Activated T-cell treated with anti-CD3 and anti-CD28 coated beads, Interleukin-2, amount 50 U/mL, for 1 hour (primary cell): ENCODE measurements at regions not wholly inside any gene's neighbourhood (a gene's known extent, or its start where the extent isn't known, plus 50 kb on each side); places are given as distances from the start of the nearest gene placed in this dataset.
"Not testable (repeated sequence)": the region's sequence is repeated elsewhere in the genome, so short reads cannot be mapped to it uniquely, and the experiment has no call there.

Experiments
- DNase-seq: peaks from one replicate; pipeline ENCODE4 v3.0.0-alpha.2; 2020

GRCh38 chr16:60078819-60079218 lies 1344.7 kb upstream of the GOT2 start:
- DNase-seq = not testable (repeated sequence)

DNA sequence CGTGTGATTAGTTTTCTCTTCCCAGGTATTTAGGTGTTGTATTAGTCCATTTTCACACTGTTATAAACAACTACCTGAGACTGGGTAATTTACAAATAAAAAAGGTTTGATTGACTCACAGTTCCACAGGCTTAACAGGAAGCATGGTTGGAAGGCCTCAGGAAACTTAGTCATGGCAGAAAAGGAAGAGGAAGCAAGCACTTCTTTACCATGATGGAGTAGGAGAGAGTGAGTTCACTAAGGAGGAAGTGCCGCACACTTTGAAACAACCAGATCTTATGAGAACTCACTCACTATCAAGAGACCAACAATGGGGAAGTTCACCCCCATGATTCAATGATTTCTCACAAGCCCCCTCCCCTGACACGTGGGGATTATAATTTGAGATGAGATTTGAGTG lies 1343.7 kb upstream of the GOT2 start:
- no peak for DNase-seq

DNA sequence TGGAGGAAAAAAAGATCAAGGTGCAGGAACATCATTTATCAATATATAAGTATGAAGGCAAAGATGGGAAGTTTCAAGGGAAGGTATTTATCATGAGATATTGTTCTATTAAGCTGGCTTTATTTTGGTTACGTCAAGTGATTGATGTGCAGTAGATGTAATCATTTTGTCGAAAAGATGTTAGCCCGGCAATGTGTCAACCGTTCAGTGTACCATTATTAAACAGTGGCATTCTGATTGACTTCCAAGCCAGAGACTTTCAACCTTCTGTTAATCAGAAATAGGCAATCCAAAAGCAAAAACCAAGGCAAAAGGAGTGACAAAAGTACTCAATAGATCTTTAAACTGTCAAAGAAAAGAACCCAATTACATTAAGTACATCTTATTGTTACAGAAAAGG lies 1340.3 kb upstream of the GOT2 start:
- DNase-seq = no peak

- DNase-seq = no peak
These were observed 1339.3 kb upstream of the GOT2 start for GRCh38 chr16:60073376-60073775.

- no peak for DNase-seq
These were observed 1329.9 kb upstream of the GOT2 start for GRCh38 chr16:60064026-60064425.

DNA sequence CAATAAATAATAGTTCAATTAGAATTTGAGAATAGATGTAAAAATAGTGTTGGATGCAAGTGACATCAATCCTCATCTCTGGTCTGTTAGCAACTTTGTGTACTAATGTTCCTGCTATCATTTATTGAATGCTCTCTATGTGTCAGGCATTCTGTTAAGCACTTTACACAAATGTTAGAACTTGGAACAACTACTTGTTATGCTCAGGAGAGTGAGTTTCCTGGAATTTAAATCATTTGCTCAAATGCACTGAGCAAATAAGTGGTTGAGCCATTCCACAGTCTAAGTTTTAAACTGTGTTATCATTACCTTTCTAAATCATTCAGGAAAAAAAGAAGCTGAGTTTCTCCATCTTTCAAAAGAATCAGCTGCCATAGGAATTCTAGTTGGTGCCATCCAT lies 1327.3 kb upstream of the GOT2 start:
- DNase-seq = no peak

GRCh38 chr16:60060731-60061130 lies 1326.6 kb upstream of the GOT2 start:
- DNase-seq = no peak

DNA sequence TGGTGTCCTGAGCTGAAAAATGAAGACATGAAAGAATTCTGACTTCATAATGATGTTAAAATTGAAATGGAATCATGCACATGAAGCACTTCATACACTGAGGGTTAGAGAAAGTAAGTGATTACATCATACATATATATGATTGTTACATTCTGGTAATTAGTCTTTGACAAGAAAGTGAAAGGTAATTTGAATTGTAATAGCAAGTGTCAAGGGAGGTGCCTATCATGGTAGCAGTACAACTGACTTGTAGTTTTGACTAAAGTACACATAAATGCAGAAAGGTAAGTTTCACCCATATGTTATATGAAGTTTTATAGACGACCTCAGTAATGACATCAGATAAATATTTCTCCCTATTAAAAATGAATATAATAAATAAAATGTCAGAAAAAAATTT lies 1325.0 kb upstream of the GOT2 start:
- DNase-seq = no peak

DNA sequence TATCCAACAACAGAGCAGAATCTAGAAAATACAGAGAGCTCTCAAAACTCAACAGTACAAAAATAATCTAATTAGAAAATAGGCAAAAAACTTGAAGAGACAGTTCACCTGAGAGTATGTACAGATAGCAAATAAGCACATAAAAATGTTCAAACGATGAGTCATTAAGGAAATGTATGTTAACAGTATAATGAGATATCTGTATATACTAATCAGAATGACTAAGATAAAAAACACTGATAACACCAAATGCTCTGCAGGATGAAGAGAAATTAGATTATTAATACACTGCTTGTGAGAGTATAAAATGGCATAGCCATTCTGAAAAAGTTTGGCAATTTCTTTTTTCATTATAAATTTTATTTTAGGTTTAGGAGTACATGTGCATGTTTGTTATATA lies 1307.6 kb upstream of the GOT2 start:
- no peak for DNase-seq

DNA sequence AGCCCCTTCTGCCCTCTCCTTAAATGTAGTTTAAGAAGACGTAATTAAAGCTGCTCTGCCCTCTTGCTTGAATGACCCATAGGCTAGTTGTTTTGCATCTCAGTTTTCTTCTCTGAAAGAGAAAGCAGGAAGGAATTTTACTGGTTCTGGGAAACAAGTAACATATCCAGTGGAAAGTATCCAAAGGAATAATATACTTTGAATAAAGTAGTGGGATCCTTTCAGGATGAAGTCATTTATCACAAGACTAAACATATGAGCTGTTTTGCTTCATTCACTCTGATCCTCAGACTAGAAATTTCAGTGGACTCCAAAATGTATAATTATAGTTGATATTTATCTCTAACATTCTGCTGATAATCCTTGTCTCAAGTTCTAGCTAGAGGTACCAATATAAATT lies 1297.6 kb upstream of the GOT2 start:
- no peak for DNase-seq

DNA sequence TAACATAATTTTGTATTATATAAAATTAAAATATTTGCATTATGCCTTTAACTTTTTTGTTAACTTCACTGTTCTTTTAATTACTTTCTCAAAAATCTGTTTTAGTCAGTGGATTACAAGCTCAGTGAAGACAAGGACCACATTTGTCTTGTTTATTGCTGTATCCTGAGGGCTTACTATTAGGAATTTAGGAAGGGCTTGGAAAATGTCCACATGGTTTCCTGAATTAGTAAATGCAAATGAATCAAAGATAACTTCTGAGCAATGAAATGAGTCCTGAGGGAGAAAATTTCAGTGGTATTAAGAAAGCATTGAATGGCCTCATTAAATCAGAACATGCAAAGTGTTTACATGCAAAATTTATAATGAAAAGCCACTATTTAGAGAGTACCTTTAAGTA lies 1293.2 kb upstream of the GOT2 start:
- DNase-seq = no peak

GRCh38 chr16:60013076-60013475 lies 1279.0 kb upstream of the GOT2 start:
- no peak for DNase-seq

GRCh38 chr16:60001523-60001922 lies 1267.4 kb upstream of the GOT2 start:
- no peak for DNase-seq

GRCh38 chr16:59997706-59998105 lies 1263.6 kb upstream of the GOT2 start:
- DNase-seq = no peak

DNA sequence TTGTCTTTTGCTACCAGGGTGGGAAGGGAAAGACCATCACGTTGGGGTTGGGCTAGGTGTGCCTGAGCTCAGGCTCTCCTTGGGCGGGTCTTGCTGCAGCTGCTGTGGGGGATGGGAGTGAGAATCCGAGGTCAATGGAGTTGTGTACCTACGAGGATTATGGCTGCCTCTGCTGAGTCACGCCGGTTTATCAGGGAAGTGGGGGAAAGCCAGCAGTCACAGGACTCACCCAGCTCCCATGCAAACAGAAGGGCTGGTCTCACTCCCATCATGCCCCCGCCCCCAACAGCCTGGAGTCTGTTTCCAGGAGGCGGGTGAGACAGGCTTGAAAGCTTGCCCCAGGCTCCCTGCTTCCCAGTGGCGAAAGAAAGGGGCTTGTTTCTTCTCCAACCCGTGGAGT lies 1259.0 kb upstream of the GOT2 start:
- no peak for DNase-seq

- DNase-seq = no peak
These were observed 1257.1 kb upstream of the GOT2 start for GRCh38 chr16:59991171-59991570.

DNA sequence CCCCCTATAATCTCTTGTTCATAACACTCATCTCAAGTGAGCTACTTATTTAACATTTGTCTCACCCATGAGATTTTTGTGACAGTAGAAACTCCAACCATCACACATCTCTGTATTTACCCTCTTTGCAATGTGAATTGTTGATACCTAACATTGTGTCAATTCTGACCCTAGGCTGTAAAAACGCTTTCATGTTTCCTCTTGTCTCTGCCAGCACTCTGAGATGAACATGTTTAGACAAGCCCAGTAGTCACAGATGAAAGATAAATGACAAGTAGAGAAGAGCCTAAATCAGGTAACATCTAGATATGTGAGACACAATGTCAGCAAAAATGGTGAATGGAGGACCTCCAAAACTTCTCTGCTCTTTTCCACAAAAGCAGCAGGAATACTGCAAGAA lies 1254.5 kb upstream of the GOT2 start:
- DNase-seq = no peak

DNA sequence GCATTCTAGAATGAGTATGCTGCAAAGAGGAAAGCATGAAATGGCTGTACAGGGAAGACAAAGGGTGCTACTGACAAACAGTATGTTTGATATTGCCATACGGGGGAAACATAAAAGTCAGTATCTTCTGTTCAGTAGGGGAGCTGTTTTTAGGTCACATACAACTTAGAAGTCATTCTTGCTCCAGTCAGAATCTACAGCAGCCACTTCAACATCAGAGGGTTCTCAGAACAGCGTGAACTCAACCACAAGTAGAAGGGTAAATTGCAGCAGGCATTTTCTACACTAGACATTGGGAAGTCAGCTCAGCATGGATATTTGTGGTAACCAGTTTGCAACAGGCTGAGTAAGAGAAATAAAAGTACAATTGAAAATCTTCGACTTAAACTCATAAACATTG lies 1241.8 kb upstream of the GOT2 start:
- no peak for DNase-seq

DNA sequence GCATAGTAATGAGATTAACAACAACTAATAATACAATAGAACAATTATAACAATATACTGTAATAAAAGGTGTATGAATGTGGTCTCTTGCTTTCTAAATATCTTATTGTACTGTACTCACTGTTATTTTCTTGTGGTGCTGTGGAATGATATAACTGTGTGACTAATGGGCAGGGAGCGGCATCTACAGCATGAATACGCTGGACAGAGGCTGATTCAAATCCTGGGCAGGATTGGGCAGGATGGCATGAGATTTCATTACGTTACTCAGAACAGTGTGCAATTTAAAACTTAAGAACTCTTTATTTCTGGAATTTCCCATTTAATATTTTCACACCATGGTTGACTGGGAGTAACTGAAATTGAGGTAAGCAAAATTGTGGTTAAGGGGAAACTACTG lies 1239.8 kb upstream of the GOT2 start:
- no peak for DNase-seq

DNA sequence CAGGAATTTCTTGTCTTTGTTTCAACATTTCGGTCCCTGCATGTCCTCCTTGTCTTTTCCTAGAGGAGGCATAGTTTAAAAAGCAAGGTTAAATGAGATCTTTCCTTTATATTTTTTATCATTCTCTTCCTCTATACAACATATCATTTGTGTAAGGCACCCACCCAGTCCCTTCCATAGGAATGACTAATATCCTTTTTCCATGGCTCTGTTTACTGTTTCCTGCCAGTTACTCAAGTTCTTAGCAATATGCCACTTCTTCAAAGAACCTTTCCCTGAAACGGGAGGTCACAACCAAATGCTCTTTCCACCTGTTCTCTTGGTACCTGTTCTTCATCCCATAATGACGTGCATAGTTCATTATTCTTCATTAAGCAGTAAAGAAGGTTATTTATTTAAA lies 1237.1 kb upstream of the GOT2 start:
- no peak for DNase-seq

- no peak for DNase-seq
These were observed 1230.3 kb upstream of the GOT2 start for GRCh38 chr16:59964232-59964924.

DNA sequence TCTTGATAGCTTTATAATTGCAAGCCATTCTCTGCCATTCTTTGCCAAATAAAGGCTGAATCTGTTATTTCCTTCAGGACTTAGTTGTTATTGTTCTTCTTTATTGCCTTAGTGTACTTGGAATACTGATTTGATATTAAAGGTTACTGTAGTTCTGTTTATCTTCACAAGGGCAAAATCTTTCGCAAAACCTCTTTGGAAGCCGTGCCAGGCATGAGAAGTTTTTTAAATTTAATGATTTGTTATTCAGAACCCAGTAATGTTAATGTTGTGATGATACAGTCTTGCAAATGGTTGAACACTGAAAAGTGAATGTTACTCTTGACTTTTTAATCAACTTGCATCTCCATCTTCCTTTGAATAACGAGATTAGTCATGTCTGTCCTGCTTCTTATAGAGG lies 1225.2 kb upstream of the GOT2 start:
- DNase-seq = no peak

GRCh38 chr16:59950431-59950830 lies 1216.3 kb upstream of the GOT2 start:
- DNase-seq = no peak

DNA sequence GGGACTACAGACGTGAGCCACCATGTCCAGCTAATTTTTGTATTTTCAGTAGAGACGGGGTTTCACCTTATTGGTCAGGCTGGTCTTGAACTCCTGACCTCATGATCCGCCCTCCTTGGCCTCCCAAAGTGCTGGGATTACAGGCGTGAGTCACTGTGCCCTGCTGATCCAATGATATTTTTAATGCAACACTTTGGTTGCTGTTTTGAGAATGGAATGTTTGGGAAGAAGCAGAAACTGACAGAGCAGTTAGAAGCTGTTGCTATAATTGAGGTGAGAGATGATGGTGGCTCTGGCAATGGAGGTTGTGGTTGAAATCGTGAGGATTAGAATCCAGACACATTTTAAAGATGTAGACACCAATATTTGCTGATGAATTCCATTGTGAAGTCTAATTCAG lies 1209.9 kb upstream of the GOT2 start:
- not testable (repeated sequence) for DNase-seq

DNA sequence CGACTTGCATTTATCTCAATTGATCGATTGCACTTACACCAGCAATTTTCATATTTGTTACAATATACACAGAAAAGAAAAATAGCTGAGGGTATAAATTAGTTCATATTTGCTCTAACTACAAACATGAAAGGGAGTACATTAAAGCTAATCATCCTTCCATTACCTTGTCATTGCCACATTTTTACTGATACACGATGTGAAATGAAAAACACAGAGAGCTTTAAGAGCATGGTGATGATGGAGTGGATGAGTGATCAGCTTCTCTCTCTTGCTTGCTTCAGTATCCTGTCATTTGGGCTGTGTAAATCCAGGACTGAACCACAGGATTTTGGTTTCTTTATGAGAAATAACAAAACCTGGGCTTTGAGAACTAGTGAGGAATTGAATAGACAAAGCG lies 1207.5 kb upstream of the GOT2 start:
- no peak for DNase-seq

- DNase-seq = no peak
These were observed 1185.9 kb upstream of the GOT2 start for GRCh38 chr16:59920054-59920453.
